GM18870 (cell line): ENCODE measurements at regions not wholly inside any gene's neighbourhood (a gene's known extent, or its start where the extent isn't known, plus 50 kb on each side); places are given as distances from the start of the nearest gene placed in this dataset.
"Not testable (repeated sequence)": the region's sequence is repeated elsewhere in the genome, so short reads cannot be mapped to it uniquely, and the experiment has no call there.

Experiments
- ATAC-seq: cut with Tn5 transposase; IDR thresholded peaks from one replicate; pipeline ENCODE4 v1.9.1; 2021; ENCODE audit warnings: moderate library complexity; ENCODE audit not compliant: unreplicated experiment

DNA sequence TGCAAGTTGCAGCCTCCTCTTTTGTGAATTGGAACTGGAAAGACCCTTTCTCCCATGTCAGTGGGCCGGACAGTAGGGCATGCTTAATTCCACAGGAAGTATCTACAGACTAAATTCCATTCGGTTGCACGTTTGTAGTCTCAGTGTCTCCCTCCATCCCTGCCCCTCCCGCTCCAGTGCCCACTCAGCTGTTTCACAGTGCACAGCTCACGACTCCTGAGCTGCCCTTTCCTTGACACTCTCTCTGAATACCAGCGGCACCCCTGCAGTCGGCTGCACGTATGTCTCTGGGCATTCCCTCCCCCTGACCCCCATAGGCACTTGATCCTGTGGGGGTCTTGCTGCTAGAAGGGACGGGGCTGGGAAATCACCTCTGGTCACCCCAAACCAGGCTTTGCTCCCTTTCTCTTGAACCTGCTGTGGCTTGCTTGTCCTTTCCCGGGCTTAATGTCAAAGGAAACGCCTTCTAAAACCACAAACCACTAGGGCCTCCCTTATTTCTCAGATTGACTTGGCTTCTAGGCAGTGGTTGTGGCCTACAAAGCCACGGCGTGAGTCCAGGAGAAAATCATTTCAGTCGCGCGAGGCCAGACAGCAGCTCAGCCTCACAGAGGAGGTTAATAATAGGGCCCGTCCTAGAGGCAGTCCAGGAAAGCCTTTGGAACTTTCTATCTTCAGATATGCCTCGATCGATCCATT lies 365.3 kb upstream of the PROX1 start:
- ATAC-seq: peak; percentile 87

DNA sequence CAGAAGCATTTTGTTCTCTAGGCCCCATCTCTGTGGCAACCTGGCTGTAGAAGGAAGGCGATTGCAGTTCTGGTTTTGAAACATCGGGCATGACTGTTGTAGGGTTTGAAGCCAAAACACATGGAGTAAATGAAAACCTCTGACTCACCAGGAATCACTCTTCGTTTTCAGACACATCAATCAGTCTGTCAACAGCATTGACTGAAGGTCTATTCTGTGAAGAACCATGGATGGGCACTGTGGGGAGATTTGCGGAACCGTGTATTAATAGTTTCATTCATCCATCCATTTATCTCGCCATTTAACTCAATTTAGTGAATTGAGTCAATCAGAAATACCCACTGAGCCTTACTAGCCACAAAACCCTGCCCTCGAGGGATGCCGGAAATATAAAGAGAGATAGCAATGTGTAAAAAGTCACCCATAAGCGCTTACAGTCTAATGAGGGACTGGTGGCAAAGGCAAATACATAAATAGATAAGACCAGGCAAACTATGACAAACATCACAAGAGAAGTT lies 364.6 kb upstream of the PROX1 start:
- peak; percentile 19 for ATAC-seq

GRCh38 chr1:213623862-213624261 lies 363.9 kb upstream of the PROX1 start:
- no peak for ATAC-seq

DNA sequence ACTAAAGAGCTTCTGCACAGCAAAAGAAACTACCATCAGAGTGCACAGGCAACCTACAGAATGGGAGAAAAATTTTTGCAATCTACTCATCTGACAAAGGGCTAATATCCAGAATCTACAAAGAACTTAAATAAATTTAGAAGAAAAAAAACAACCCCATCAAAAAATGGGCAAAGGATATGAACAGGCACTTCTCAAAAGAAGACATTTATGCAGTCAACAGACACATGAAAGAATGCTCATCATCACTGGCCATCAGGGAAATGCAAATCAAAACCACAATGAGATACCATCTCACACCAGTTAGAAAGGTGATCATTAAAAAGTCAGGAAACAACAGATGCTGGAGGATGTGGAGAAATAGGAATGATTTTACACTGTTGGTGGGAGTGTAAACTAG lies 351.0 kb upstream of the PROX1 start:
- ATAC-seq: not testable (repeated sequence)

DNA sequence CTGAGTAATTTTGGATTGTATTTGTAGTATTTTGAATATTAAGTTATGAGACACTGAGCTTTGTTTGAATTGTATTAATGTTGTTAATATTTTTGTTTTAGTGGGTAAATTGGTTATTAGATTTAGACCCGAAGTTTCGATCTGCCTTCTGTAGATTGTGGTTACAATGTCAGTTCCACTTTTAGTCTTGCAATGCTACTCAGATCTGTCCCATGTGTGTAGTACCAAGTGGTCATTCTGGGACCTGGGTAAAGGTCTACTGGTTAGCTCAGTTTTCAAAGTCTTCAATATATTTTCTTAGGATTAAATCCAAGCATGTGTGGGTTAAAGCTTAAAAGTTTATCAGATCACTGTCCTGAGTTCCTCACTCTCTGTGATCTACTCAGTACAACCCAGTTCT lies 346.5 kb upstream of the PROX1 start:
- no peak for ATAC-seq

DNA sequence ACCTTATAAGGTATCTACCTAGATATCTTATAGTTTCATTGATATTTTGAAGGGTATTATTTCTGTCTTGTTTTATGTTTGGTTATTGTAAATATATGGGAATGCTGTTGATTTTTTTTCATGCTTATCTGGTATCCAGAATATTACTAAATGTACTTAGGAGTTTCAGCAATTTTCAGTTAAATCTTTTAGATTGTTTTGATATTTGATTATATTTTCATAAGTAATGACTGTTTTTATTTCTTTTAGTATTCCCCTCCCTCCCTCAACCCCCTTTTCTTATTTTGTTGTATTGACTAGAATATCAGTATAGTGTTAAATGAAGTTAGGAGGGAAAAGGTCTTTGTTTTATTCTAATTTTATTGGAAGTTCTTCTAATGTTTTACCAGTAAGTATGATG lies 344.4 kb upstream of the PROX1 start:
- ATAC-seq: no peak

GRCh38 chr1:213647864-213648650 lies 339.7 kb upstream of the PROX1 start:
- no peak for ATAC-seq

- no peak for ATAC-seq
These were observed 338.4 kb upstream of the PROX1 start for GRCh38 chr1:213649373-213649772.

GRCh38 chr1:213650603-213651002 lies 337.2 kb upstream of the PROX1 start:
- no peak for ATAC-seq

GRCh38 chr1:213651077-213651476 lies 336.7 kb upstream of the PROX1 start:
- no peak for ATAC-seq

DNA sequence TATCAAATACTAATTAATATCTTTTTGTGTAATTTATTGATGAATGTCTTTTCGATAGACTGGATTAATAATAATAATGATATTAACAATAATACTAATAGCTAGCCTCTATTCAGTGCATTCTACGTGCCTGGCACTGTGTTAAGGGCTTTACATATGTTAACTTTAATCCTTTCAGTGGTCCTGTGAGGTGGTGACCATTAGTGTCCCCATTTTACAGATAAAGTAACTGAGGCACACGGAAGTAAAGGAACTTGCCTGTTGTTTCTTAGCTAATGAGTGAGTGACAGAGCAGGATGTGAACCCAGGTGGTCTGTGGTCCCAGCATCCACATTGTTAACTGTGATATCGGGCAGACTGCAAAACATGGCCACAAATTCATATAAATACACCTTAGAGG lies 335.7 kb upstream of the PROX1 start:
- no peak for ATAC-seq

DNA sequence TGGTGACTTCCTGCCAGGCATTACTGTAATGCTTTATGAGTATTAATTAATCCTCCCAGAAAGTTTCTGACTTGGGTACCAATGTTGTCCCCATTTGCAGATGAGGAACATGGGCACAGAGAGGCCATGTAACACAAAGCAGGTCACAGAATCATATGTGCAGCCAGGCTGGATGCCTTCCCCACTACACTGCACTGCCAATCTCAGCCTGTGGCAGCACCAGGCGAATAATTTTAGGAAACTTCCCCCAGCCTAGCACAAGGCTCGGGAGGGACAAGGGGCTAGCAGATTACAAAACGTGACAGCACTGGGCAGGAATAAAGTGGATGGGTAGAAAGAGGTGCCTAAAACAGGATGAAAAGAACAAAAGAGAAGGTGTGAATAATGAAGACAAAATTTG lies 331.7 kb upstream of the PROX1 start:
- no peak for ATAC-seq

- no peak for ATAC-seq
These were observed 331.3 kb upstream of the PROX1 start for GRCh38 chr1:213656503-213656902.

- ATAC-seq: no peak
These were observed 330.8 kb upstream of the PROX1 start for GRCh38 chr1:213657013-213657412.

- no peak for ATAC-seq
These were observed 329.9 kb upstream of the PROX1 start for GRCh38 chr1:213657879-213658278.

DNA sequence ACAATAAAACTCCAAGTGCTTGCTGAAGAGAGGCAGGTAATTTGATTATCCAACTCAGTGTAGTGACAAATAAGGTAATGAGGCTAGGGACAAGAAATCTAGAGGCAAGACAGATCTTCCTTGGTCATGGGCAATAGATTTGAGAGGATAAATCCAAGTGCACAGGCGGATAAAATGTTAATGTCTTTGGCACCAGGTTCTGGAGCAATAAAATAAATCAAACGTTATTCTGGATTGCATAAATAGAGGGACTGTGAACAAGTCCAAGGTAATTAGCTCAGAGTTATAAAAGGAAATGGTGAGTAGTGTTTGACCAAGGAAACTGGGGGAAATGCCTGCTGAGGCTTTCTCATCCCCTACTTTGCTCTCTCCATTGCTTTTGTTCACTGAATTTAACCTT lies 329.3 kb upstream of the PROX1 start:
- no peak for ATAC-seq

GRCh38 chr1:213659580-213660547 lies 327.9 kb upstream of the PROX1 start:
- no peak for ATAC-seq

DNA sequence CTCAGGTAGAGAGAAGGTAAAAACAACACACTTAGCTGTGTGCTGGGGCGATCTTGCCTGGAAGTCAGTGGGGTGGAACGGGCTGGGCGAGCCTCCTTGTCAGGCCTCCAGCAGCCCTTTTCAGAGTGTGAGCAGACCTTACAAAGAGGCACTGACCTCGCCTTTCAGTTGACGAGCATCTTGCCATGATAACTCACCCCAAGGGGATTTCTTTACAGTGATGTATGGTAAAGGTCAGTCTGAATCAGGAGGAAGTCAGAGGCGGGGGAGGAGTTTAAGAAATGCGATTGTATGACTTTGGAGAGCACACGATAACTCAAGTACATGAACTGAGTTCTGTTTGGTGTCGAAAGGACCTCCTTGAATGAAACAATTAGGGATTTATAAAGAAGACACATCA lies 326.5 kb upstream of the PROX1 start:
- no peak for ATAC-seq

DNA sequence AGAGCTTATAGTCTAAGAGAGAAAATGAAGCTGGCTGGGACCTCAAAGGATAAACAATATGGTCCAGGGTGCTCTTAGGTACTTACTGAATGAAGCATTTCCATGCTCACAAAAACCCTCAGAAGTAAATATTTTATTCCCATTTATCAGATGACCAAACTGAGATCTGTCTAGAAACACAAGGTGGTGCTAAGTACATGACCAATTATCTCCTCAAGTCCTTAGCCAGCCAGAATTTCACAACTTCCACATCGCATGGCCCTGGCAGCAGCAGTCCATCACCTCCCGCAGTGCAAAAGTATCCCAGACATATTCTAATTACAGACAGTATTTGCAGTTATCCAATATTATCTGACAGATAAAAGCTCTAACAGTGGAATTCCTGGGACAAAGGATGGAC lies 321.7 kb upstream of the PROX1 start:
- ATAC-seq: no peak

- no peak for ATAC-seq
These were observed 320.9 kb upstream of the PROX1 start for GRCh38 chr1:213666922-213667321.

DNA sequence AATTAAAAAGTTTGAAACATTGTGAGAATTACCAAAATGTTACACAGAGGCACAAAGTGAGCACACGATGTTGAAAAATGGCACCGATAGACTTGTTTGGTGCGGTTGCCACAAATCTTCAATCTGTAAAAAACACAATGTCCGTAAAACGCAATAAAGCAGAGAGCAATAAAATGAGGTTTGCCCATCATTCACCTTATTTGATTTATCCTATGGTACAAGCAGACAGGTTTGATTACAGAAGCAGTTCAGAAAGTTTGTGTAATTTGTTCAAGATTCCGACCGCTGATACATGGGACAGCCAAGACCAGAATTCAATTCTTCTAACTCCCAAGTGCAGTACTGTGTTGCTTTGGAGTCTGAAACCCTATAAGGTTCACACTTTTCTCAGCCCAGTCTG lies 318.3 kb upstream of the PROX1 start:
- ATAC-seq: no peak
